ENCODE measurements at regions not wholly inside any gene's neighbourhood (a gene's known extent, or its start where the extent isn't known, plus 50 kb on each side); places are given as distances from the start of the nearest gene placed in this dataset.
"Not testable (repeated sequence)": the region's sequence is repeated elsewhere in the genome, so short reads cannot be mapped to it uniquely, and the experiment has no call there.

GRCh38 chr4:104549736-104550135 lies 55.0 kb upstream of the CXXC4 start:
- CTCF ChIA-PET, result no interaction called here
- Mint-ChIP-seq H3K4me3 (no peak overlapping the region), H3K36me3 (no peaks in the 10 kb centered on the region), H3K27ac (no peak overlapping the region), H3K27me3 (no peaks in the 10 kb centered on the region), H3K9me3 (ENCODE audit: low read depth) (peaks cover 3% of the 10 kb centered on the region), H3K4me1 (no peaks in the 10 kb centered on the region)
- DNase-seq (no peak), ATAC-seq (no peak)

DNA sequence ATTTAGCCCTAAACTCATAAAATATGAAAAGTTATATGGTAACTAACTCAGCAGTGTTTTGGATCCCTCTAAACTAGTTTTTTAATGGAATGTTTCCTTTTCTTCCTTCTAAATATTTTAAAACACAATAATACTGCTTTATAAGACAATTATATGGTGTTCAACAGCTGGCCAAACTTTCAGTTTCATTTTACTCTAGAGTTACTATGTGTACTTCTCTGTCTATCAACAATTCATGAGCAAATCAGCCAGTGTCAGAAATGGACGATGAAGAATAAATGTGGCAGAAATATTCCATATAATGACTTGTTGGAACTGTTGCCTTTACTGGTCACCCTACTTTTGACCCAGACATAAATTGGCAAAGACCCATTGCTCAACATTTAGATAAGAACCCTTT lies 64.8 kb upstream of the CXXC4 start:
- Mint-ChIP-seq H3K4me1 (no peaks in the 10 kb centered on the region), H3K27ac (no peak overlapping the region), H3K9me3 (ENCODE audit: low read depth) (peaks cover under 1% of the 10 kb centered on the region), H3K36me3 (no peaks in the 10 kb centered on the region), H3K4me3 (no peak overlapping the region), H3K27me3 (no peaks in the 10 kb centered on the region)
- DNase-seq (no peak), ATAC-seq (no peak)
- CTCF ChIA-PET, result no interaction called here

- no peak overlapping the region for H3K4me3 Mint-ChIP-seq
- no peaks in the 10 kb centered on the region for H3K4me1 Mint-ChIP-seq
- H3K27me3 Mint-ChIP-seq, result no peaks in the 10 kb centered on the region
- ATAC-seq (no peak), DNase-seq (no peak)
- no peaks in the 10 kb centered on the region for H3K36me3 Mint-ChIP-seq
- peaks cover 4% of the 10 kb centered on the region for H3K9me3 Mint-ChIP-seq (ENCODE audit: low read depth)
- CTCF ChIA-PET, result no interaction called here
- no peak overlapping the region for H3K27ac Mint-ChIP-seq
Observed at GRCh38 chr4:104571341-104571740, 76.6 kb upstream of the CXXC4 start.

- no peak for DNase-seq
- CTCF ChIA-PET, result no interaction called here
- Mint-ChIP-seq H3K36me3 (no peaks in the 10 kb centered on the region), H3K4me3 (no peak overlapping the region), H3K9me3 (ENCODE audit: low read depth) (no peaks in the 10 kb centered on the region), H3K27ac (no peak overlapping the region), H3K4me1 (no peaks in the 10 kb centered on the region), H3K27me3 (no peaks in the 10 kb centered on the region)
- ATAC-seq, result no peak
Observed at GRCh38 chr4:104574371-104574770, 79.7 kb upstream of the CXXC4 start.

- H3K4me3 Mint-ChIP-seq, result no peak overlapping the region
- DNase-seq (no peak), ATAC-seq (no peak)
- CTCF ChIA-PET, result no interaction called here
- H3K9me3 Mint-ChIP-seq (ENCODE audit: low read depth), result no peaks in the 10 kb centered on the region
- H3K36me3 Mint-ChIP-seq, result no peaks in the 10 kb centered on the region
- H3K27me3 Mint-ChIP-seq, result no peaks in the 10 kb centered on the region
- H3K27ac Mint-ChIP-seq, result no peak overlapping the region
- H3K4me1 Mint-ChIP-seq, result no peaks in the 10 kb centered on the region
Observed at GRCh38 chr4:104575278-104575677, 80.6 kb upstream of the CXXC4 start.

- no peak for DNase-seq
- H3K9me3 Mint-ChIP-seq (ENCODE audit: low read depth), result no peaks in the 10 kb centered on the region
- no peaks in the 10 kb centered on the region for H3K4me1 Mint-ChIP-seq
- no peak for ATAC-seq
- H3K4me3 Mint-ChIP-seq, result no peak overlapping the region
- CTCF ChIA-PET, result no interaction called here
- no peak overlapping the region for H3K27ac Mint-ChIP-seq
- no peaks in the 10 kb centered on the region for H3K36me3 Mint-ChIP-seq
- H3K27me3 Mint-ChIP-seq, result no peaks in the 10 kb centered on the region
Observed at GRCh38 chr4:104577405-104577804, 82.7 kb upstream of the CXXC4 start.

- ATAC-seq; H3K27me3 Mint-ChIP-seq; H3K4me1 Mint-ChIP-seq; H3K27ac Mint-ChIP-seq; H3K4me3 Mint-ChIP-seq; H3K9me3 Mint-ChIP-seq (ENCODE audit: low read depth); CTCF ChIA-PET; DNase-seq; H3K36me3 Mint-ChIP-seq: not testable (repeated sequence)
Observed at GRCh38 chr4:104581476-104581875, 86.8 kb upstream of the CXXC4 start.

DNA sequence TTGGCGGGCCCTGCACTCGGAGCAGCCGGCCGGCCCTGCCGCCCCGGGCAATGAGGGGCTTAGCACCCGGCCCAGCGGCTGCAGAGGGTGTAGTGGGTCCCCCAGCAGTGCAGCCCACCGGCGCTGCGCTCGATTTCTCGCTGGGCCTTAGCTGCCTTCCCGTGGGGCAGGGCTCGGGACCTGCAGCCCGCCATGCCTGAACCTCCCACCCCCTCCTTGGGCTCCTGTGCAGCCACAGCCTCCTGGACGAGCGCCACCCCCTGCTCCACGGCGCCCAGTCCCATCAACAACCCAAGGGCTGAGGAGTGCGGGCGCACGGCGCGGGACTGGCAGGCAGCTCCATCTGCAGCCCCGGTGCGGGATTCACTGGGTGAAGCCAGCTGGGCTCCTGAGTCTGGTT lies 87.4 kb upstream of the CXXC4 start:
- CTCF ChIA-PET; DNase-seq; H3K4me1 Mint-ChIP-seq; H3K27me3 Mint-ChIP-seq; H3K9me3 Mint-ChIP-seq (ENCODE audit: low read depth); H3K4me3 Mint-ChIP-seq; H3K27ac Mint-ChIP-seq; H3K36me3 Mint-ChIP-seq; ATAC-seq: not testable (repeated sequence)

DNA sequence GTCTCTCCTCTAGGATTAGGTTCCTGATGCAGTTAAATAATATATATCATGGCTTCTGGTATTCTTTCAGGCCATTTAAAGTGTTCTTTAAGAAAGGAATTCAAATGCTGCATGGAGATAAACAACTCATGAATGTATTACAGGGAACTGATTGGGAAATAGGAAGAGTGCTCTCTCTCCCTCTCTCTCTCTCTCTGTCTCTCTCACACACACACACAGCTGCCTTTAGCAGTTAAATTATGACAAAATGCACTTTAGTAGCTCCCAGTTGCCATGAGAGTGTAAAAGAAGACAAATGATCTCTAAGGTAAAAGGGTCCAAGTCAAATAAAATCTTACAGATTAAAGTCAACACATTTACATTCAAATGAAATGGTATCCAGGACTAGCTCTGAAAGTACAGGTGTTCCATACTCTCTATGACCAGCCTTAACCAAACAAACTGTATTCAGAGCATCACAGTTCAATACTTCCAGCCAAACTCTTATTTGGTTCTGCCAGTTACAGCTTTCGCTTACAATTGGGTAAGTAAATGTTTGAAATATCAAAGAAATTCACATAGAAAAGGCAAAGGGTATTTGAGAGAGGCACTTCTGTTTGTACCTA lies 94.7 kb upstream of the CXXC4 start:
- no peaks in the 10 kb centered on the region for H3K27me3 Mint-ChIP-seq
- no peak overlapping the region for H3K27ac Mint-ChIP-seq
- H3K4me3 Mint-ChIP-seq, result no peak overlapping the region
- no peaks in the 10 kb centered on the region for H3K36me3 Mint-ChIP-seq
- no peak for DNase-seq
- no peak for ATAC-seq
- no peaks in the 10 kb centered on the region for H3K9me3 Mint-ChIP-seq (ENCODE audit: low read depth)
- CTCF ChIA-PET, result no interaction called here
- H3K4me1 Mint-ChIP-seq, result no peaks in the 10 kb centered on the region

DNA sequence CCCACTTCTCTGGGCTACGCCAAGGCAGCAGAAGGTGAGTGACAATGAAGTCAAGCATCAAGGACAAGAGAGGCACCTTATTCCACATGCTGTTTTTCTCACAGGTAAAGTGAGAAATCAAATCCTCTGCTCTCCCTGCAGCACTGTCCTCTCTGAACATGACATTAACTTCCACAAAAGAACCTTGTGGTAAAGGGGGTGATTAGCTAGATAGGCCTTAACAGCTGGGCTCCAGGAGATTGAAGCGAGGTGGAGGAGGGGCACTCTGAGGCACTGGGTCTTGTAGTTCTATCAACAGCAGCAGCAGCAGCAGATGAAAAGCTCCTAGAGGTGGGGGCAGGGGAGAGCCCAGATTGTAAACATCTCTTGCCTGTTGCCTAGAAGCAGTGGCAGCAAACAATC lies 96.8 kb upstream of the CXXC4 start:
- Mint-ChIP-seq H3K4me1 (no peaks in the 10 kb centered on the region), H3K4me3 (no peak overlapping the region), H3K9me3 (ENCODE audit: low read depth) (no peaks in the 10 kb centered on the region), H3K27ac (no peak overlapping the region), H3K36me3 (no peaks in the 10 kb centered on the region), H3K27me3 (no peaks in the 10 kb centered on the region)
- DNase-seq, result no peak
- CTCF ChIA-PET, result no interaction called here
- no peak for ATAC-seq

DNA sequence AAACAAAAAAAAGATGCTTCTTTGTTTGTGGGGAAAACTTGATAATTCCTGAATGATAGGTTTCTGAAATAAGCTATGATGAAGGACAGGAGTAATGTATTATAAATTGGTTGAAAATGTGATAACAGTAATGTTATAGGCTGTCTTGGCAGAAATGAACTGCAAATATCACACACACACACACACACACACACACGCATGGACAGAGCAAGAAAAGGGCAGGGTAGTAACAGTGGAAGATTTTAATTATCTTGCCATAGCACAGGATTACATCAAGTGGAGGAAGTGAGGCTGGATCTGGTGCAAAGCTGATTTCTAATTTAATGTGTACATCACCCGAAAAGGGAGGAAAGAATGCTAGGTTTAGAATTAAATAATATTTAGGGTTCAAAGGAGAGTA lies 97.5 kb upstream of the CXXC4 start:
- no peak for DNase-seq
- Mint-ChIP-seq H3K27ac (no peak overlapping the region), H3K36me3 (no peaks in the 10 kb centered on the region), H3K4me1 (no peaks in the 10 kb centered on the region), H3K27me3 (no peaks in the 10 kb centered on the region), H3K4me3 (no peak overlapping the region), H3K9me3 (ENCODE audit: low read depth) (no peaks in the 10 kb centered on the region)
- CTCF ChIA-PET, result no interaction called here
- ATAC-seq, result no peak

GRCh38 chr4:104593019-104593418 lies 98.3 kb upstream of the CXXC4 start:
- no peaks in the 10 kb centered on the region for H3K4me1 Mint-ChIP-seq
- H3K9me3 Mint-ChIP-seq (ENCODE audit: low read depth), result no peaks in the 10 kb centered on the region
- no peak overlapping the region for H3K4me3 Mint-ChIP-seq
- H3K27ac Mint-ChIP-seq, result no peak overlapping the region
- CTCF ChIA-PET, result no interaction called here
- DNase-seq (no peak), ATAC-seq (no peak)
- H3K36me3 Mint-ChIP-seq, result no peaks in the 10 kb centered on the region
- no peaks in the 10 kb centered on the region for H3K27me3 Mint-ChIP-seq

DNA sequence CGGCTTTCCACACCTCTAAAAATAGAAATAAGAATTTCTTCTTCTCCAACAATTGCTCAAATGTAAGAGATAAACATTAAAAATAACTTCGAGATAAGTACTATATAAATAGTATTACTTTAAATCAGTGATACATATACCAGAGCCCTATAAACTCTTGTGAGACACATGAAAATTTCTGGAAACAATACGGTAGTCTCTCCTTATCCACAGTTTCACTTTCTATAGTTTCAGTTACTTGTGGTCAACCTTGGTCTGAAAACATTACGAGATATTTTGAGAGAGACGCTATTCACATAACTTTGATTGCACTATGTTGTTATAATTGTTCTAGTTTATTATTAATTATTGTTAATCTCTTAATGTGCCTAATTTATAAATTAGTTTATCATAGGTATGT lies 101.5 kb upstream of the CXXC4 start:
- H3K27ac Mint-ChIP-seq, result no peak overlapping the region
- H3K27me3 Mint-ChIP-seq, result no peaks in the 10 kb centered on the region
- no peak for DNase-seq
- no peak overlapping the region for H3K4me3 Mint-ChIP-seq
- no peaks in the 10 kb centered on the region for H3K9me3 Mint-ChIP-seq (ENCODE audit: low read depth)
- CTCF ChIA-PET, result no interaction called here
- H3K4me1 Mint-ChIP-seq, result no peaks in the 10 kb centered on the region
- no peak for ATAC-seq
- H3K36me3 Mint-ChIP-seq, result no peaks in the 10 kb centered on the region

DNA sequence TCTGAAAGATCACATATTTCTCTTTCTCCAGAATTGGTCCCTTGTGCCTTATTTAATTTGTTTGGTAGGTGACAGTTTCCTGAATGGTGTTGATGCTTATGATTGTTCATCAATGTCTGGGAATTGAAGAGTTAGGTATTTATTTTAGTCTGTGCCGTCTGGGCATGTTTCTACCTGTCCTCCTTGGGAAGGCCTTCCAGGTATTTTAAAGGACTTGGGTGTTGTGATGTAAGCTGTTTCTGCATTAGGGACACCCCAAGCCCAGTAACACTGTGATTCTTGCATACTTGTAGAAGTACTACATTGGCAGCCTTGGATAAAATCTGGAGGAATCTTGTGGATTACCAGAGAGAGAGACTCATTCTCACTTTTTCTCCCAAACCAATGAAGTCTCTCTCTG lies 120.8 kb upstream of the CXXC4 start:
- ATAC-seq, result no peak
- CTCF ChIA-PET, result no interaction called here
- no peaks in the 10 kb centered on the region for H3K27me3 Mint-ChIP-seq
- H3K4me1 Mint-ChIP-seq, result no peaks in the 10 kb centered on the region
- DNase-seq, result no peak
- no peak overlapping the region for H3K4me3 Mint-ChIP-seq
- no peaks in the 10 kb centered on the region for H3K36me3 Mint-ChIP-seq
- no peak overlapping the region for H3K27ac Mint-ChIP-seq
- peaks cover 2% of the 10 kb centered on the region for H3K9me3 Mint-ChIP-seq (ENCODE audit: low read depth)

- Mint-ChIP-seq H3K27me3 (no peaks in the 10 kb centered on the region), H3K27ac (no peak overlapping the region), H3K36me3 (no peaks in the 10 kb centered on the region), H3K9me3 (ENCODE audit: low read depth) (peaks cover 2% of the 10 kb centered on the region), H3K4me1 (no peaks in the 10 kb centered on the region), H3K4me3 (no peak overlapping the region)
- no peak for ATAC-seq
- CTCF ChIA-PET, result no interaction called here
- no peak for DNase-seq
Observed at GRCh38 chr4:104615926-104616325, 121.2 kb upstream of the CXXC4 start.
